Heart right ventricle (tissue), 16 donors: ENCODE measurements at regions not wholly inside any gene's neighbourhood (a gene's known extent, or its start where the extent isn't known, plus 50 kb on each side); places are given as distances from the start of the nearest gene placed in this dataset.
"Not testable (repeated sequence)": the region's sequence is repeated elsewhere in the genome, so short reads cannot be mapped to it uniquely, and the experiment has no call there.

ENCODE experiments used
- ATAC-seq, 8 donors: fragments of 200-7000 bp; cut with Tn5 transposase; one replicate each; pipeline ENCODE4 v1.9.1; 2020; ENCODE audit warnings: mild to moderate bottlenecking in 8 of 8, moderate library complexity in 8 of 8, moderate number of reproducible peaks in 1 of 8
- DNase-seq, 2 donors: peaks; one replicate each; pipeline ENCODE4 v3.0.0-alpha.2; 2020
- H3K27ac ChIP-seq, 10 donors: fragments of 200-600 bp; sonication (generic) in 2 of 10; one replicate each; pipeline versions ENCODE4 v1.5.0 to v1.8.0; 2020 to 2022; ENCODE audit warnings: mild to moderate bottlenecking in 3 of 10
- H3K27me3 ChIP-seq, 7 donors: fragments of 200-600 bp; one replicate each; pipeline ENCODE4 v1.8.0; 2021 to 2022; ENCODE audit warnings: mild to moderate bottlenecking in 2 of 7
- H3K36me3 ChIP-seq, 9 donors: fragments of 200-600 bp; sonication (generic) in 1 of 9; one replicate each; pipeline versions ENCODE4 v1.5.0 to v1.8.0; 2020 to 2022; ENCODE audit warnings: mild to moderate bottlenecking in 2 of 9
- H3K4me1 ChIP-seq, 9 donors: fragments of 200-600 bp; sonication (generic) in 1 of 9; one replicate each; pipeline versions ENCODE4 v1.5.0 to v1.8.0; 2020 to 2022; ENCODE audit warnings: mild to moderate bottlenecking in 4 of 9
- H3K4me3 ChIP-seq, 10 donors: fragments of 200-600 bp; sonication (generic) in 2 of 10; one replicate each; pipeline versions ENCODE4 v1.5.0 to v1.8.0; 2020 to 2022; ENCODE audit warnings: mild to moderate bottlenecking in 7 of 10, moderate library complexity in 2 of 10
- H3K9me3 ChIP-seq, 11 donors: fragments of 200-600 bp in 10 of 11; sonication (generic) in 2 of 11; one replicate each; pipeline versions ENCODE4 v1.5.0 to v1.8.0; 2013 to 2022; ENCODE audit warnings: mild to moderate bottlenecking in 2 of 11, control low read depth in 1 of 11, moderate library complexity in 1 of 11
- CTCF ChIP-seq, 9 donors: fragments of 200-600 bp; sonication (generic) in 2 of 9; IDR thresholded peaks; one replicate each; pipeline versions ENCODE4 v1.5.0 to v1.8.0; 2021 to 2022; ENCODE audit warnings: antibody characterized with exemption in 9 of 9, mild to moderate bottlenecking in 5 of 9, moderate library complexity in 1 of 9
- WGBS, 2 donors: extraction: QIAGEN DNeasy Blood & Tissue Kit; methylation state at CpG; one replicate each; pipeline ENCODE4 v1.1.7; 2013; ENCODE audit warnings: inconsistent platforms in 1 of 2; 5-methylcytosine and 5-hydroxymethylcytosine counted together
- intact Hi-C, 10 donors: fragments of 100-400 bp; cut with DNase I; formaldehyde crosslinking; loops; one replicate each; pipeline versions ENCODE4 v1.11.1 to v1.14.2; 2022
- donor health status: Arrhythmogenic right ventricular cardiomyopathy.
- donor health status: ischemic (EF 13 %, LVEDD 7.1; RV severe dilation, severe dysfunction).
- donor health status: healthy with polysubstance abuse.
- donor health status: DM: no; HTN: yes; CAD: no.
- donor health status: DM: no; HTN: no; CAD: no.
- donor health status: ischemic (EF 25% LVEDD 6.9; RV normal size, moderate dysfunction).
- donor health status: ischemic (EF 25% LVEDD 5.7; RV mildly dilated, moderate dysfunction).
- donor health status: healthy.
- donor health status: DM: yes; HTN: yes; CAD: no.
- donor health status: Ischemic cardiomyopathy.
- donor health status: ischemic (EF 35%, LVEDD 5.7; RV mildly dilated, moderate dysfunction).
- donor health status: nonischemic (EF 11% LVEDD 7.7; RV severe dilation, severe dysfunction).
- donor health status: DM: yes; HTN: yes; CAD: no.
- donor health status: PGD.
- donor health status: ischemic (EF 29% LVEDD 5.4; RV normal size, mild dysfunction).
- donor health status: nonischemic (EF 23%, LVEDD 6.1; RV moderate dilation, normal function).

- intact Hi-C loops = no loop called here
- H3K4me1 ChIP-seq = no peaks in the 10 kb centered on the region
- H3K36me3 ChIP-seq = no peaks in the 10 kb centered on the region
- WGBS, 2 donors = 74 to 84% methylated on average over 2 of the region's 2 CpGs
- no peaks in the 10 kb centered on the region for H3K9me3 ChIP-seq
- ATAC-seq (no peak), DNase-seq (no peak)
- H3K27ac ChIP-seq = no peak overlapping the region
- no peak for TF ChIP-seq CTCF (IDR thresholded peaks at IDR 0.05)
- H3K27me3 ChIP-seq = no peaks in the 10 kb centered on the region
- no peak overlapping the region for H3K4me3 ChIP-seq
Measured at GRCh38 chr10:109218207-109218606, 705.1 kb downstream of the XPNPEP1 start.

- 86 to 87% methylated on average over 3 of the region's 3 CpGs for WGBS, 2 donors
- no peak for TF ChIP-seq CTCF (IDR thresholded peaks at IDR 0.05)
- H3K27me3 ChIP-seq = no peaks in the 10 kb centered on the region
Measured at GRCh38 chr10:109215291-109216075, 707.8 kb downstream of the XPNPEP1 start.

DNA sequence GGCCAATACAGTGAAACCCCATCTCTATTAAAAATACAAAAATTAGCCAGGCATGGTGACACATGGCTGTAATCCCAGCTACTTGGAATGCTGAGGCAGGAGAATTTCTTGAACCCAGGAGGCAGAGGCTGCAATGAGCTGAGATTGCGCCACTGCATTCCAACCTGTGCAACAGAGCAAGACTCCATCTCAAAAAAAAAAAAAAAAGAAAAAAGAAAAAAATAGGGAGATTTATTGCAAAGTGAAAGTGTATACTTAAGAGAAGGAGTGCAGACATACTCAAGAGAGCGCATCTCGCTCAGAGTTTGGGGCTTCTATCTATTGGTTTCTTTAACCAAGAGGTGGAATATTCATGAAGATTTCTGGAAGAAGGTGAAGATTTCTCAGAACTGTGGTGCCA lies 708.4 kb downstream of the XPNPEP1 start:
- ATAC-seq, H3K27ac ChIP-seq, H3K36me3 ChIP-seq, H3K9me3 ChIP-seq, DNase-seq, intact Hi-C loops, H3K4me3 ChIP-seq, H3K4me1 ChIP-seq, H3K27me3 ChIP-seq: not testable (repeated sequence)
- WGBS, 2 donors = 93% methylated on average over 3 of the region's 3 CpGs

More at GRCh38 chr10:109215291-109216075, 707.8 kb downstream of the XPNPEP1 start:
- Histone ChIP-seq H3K27ac (no peak overlapping the region), H3K4me3 (no peak overlapping the region), H3K4me1 (no peaks in the 10 kb centered on the region), H3K36me3 (no peaks in the 10 kb centered on the region), H3K9me3 (peaks cover 0 to 6% (median 0%) of the 10 kb centered on the region in 11 donors)
- intact Hi-C loops = no loop called here
- DNase-seq (no peak), ATAC-seq (no peak)

DNA sequence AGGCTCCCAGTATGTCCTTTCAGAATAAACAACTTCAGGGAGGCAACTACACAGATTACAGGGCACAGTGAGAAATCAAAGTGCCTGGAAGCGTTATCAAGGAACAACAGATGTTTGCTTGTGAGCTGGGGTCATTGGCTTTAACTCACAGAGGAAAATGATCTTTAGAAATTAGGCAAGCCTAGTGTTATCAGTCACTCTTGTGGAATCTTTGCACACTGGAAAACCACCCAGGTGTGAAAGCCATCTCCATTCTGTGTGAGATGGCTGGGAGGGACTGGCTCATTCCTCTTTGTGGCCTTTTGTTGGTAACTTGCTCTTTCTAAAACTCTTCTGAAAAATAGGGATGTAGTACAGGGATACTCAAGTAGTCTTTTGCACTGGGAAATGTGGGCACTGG lies 716.0 kb downstream of the XPNPEP1 start:
- no peak overlapping the region for H3K4me3 ChIP-seq
- H3K36me3 ChIP-seq = no peaks in the 10 kb centered on the region
- ATAC-seq (no peak), DNase-seq (no peak)
- 35 to 52% methylated on average over 1 of the region's 1 CpG for WGBS, 2 donors
- no peaks in the 10 kb centered on the region for H3K27me3 ChIP-seq
- H3K27ac ChIP-seq = no peak overlapping the region
- peaks cover 0 to 6% (median 0%) of the 10 kb centered on the region in 11 donors for H3K9me3 ChIP-seq
- no peaks in the 10 kb centered on the region for H3K4me1 ChIP-seq
- no peak for TF ChIP-seq CTCF (IDR thresholded peaks at IDR 0.05)
- intact Hi-C loops = no loop called here

GRCh38 chr10:109205929-109206585 lies 717.3 kb downstream of the XPNPEP1 start:
- ATAC-seq (no peak), DNase-seq (no peak)
- Histone ChIP-seq H3K27ac (no peak overlapping the region), H3K9me3 (peaks cover 0 to 5% (median 0%) of the 10 kb centered on the region in 11 donors), H3K4me1 (no peaks in the 10 kb centered on the region), H3K36me3 (no peaks in the 10 kb centered on the region), H3K4me3 (no peak overlapping the region), H3K27me3 (no peaks in the 10 kb centered on the region)
- 73 to 82% methylated on average over 3 of the region's 3 CpGs for WGBS, 2 donors
- intact Hi-C loops = no loop called here
- no peak for TF ChIP-seq CTCF (IDR thresholded peaks at IDR 0.05)
